ENCODE measurements at regions not wholly inside any gene's neighbourhood (a gene's known extent, or its start where the extent isn't known, plus 50 kb on each side); places are given as distances from the start of the nearest gene placed in this dataset.

- ATAC-seq (no peak), DNase-seq (no peak)
- intact Hi-C loops (cut with DNase I, micrococcal nuclease), result no loop called here
Measured at GRCh38 chr3:187960820-187961219, 193.1 kb upstream of the LPP start.

GRCh38 chr3:187961366-187961765 is 192.6 kb upstream of the LPP start:
- DNase-seq (no peak), ATAC-seq (no peak)
- intact Hi-C loops (cut with DNase I, micrococcal nuclease), result no loop called here

GRCh38 chr3:187963003-187963676 is 190.8 kb upstream of the LPP start:
- ATAC-seq (no peak), DNase-seq (no peak)
- intact Hi-C loops (cut with DNase I, micrococcal nuclease), result no loop called here

- DNase-seq (no peak), ATAC-seq (no peak)
- intact Hi-C loops (cut with DNase I, micrococcal nuclease), result no loop called here
Measured at GRCh38 chr3:187963677-187964385, 190.1 kb upstream of the LPP start.

GRCh38 chr3:187964760-187965159 is 189.2 kb upstream of the LPP start:
- intact Hi-C loops (cut with DNase I, micrococcal nuclease), result no loop called here
- DNase-seq, result no peak
- no peak for ATAC-seq

- intact Hi-C loops (cut with DNase I, micrococcal nuclease), result no loop called here
- DNase-seq (no peak), ATAC-seq (no peak)
Measured at GRCh38 chr3:187966096-187966495, 187.9 kb upstream of the LPP start.

GRCh38 chr3:187966636-187967406 is 187.1 kb upstream of the LPP start:
- no peak for DNase-seq
- intact Hi-C loops (cut with DNase I, micrococcal nuclease), result no loop called here
- no peak for ATAC-seq

GRCh38 chr3:187967993-187968392 is 186.0 kb upstream of the LPP start:
- DNase-seq, result no peak
- intact Hi-C loops (cut with DNase I, micrococcal nuclease), result no loop called here
- no peak for ATAC-seq

- DNase-seq (no peak), ATAC-seq (peak; percentile 42)
Measured at GRCh38 chr3:187968883-187969580, 184.9 kb upstream of the LPP start.

GRCh38 chr3:187969581-187969950 is 184.4 kb upstream of the LPP start:
- DNase-seq (no peak), ATAC-seq (no peak)
- intact Hi-C loops (cut with DNase I, micrococcal nuclease), result no loop called here

More at GRCh38 chr3:187968883-187969580, 184.9 kb upstream of the LPP start:
- intact Hi-C loops (cut with DNase I, micrococcal nuclease), result no loop called here

GRCh38 chr3:187970106-187970505 is 183.9 kb upstream of the LPP start:
- intact Hi-C loops (cut with DNase I, micrococcal nuclease), result no loop called here
- ATAC-seq, result no peak

GRCh38 chr3:187971629-187972028 is 182.3 kb upstream of the LPP start:
- intact Hi-C loops (cut with DNase I, micrococcal nuclease), result no loop called here
- no peak for DNase-seq

More at GRCh38 chr3:187970106-187970505, 183.9 kb upstream of the LPP start:
- no peak for DNase-seq

GRCh38 chr3:187972454-187972853 is 181.5 kb upstream of the LPP start:
- intact Hi-C loops (cut with DNase I, micrococcal nuclease), result no loop called here
- no peak for DNase-seq
- no peak for ATAC-seq

More at GRCh38 chr3:187971629-187972028, 182.3 kb upstream of the LPP start:
- no peak for ATAC-seq

- intact Hi-C loops (cut with DNase I, micrococcal nuclease), result no loop called here
- ATAC-seq (no peak), DNase-seq (no peak)
Measured at GRCh38 chr3:187973977-187974870, 179.7 kb upstream of the LPP start.

- no peak for DNase-seq
- ATAC-seq, result no peak
- intact Hi-C loops (cut with DNase I, micrococcal nuclease), result no loop called here
Measured at GRCh38 chr3:187974871-187975271, 179.1 kb upstream of the LPP start.

GRCh38 chr3:187975561-187976364 is 178.2 kb upstream of the LPP start:
- intact Hi-C loops (cut with DNase I, micrococcal nuclease), result no loop called here
- no peak for DNase-seq
- no peak for ATAC-seq

GRCh38 chr3:187976365-187976900 is 177.5 kb upstream of the LPP start:
- intact Hi-C loops (cut with DNase I, micrococcal nuclease), result no loop called here
- DNase-seq, result no peak
- ATAC-seq, result no peak

Measured in left colon (tissue), 2 donors.